Astrocyte (in vitro differentiated cells and primary cell): ENCODE measurements at regions not wholly inside any gene's neighbourhood (a gene's known extent, or its start where the extent isn't known, plus 50 kb on each side); places are given as distances from the start of the nearest gene placed in this dataset.

Experiments
- DNase-seq: peaks from one replicate; pipeline ENCODE4 v3.0.0-alpha.2; 2010; ENCODE audit warnings: low read depth
- FAIRE-seq: peaks from 2 replicates; lab custom pipeline; 2011; peaks lifted over from hg19 to GRCh38; lab: Jason Lieb, UNC
- H2AFZ ChIP-seq: 2 replicates; pipeline ENCODE4 v1.6.0; 2012; ENCODE audit warnings: low read depth, low read length, inconsistent platforms
- H3K27ac ChIP-seq: 2 replicates; pipeline ENCODE4 v1.5.1; 2011; ENCODE audit warnings: low read depth, low read length, inconsistent platforms
- H3K27me3 ChIP-seq: 2 replicates; pipeline ENCODE4 v1.6.0; 2011; ENCODE audit warnings: low read length, inconsistent platforms; ENCODE audit not compliant: insufficient read depth
- H3K36me3 ChIP-seq: 2 replicates; pipeline ENCODE4 v1.5.1; 2011; ENCODE audit warnings: low read length, inconsistent platforms; ENCODE audit not compliant: insufficient read depth
- H3K4me1 ChIP-seq: 2 replicates; pipeline ENCODE4 v1.5.1; 2011; ENCODE audit warnings: low read length, inconsistent platforms; ENCODE audit not compliant: insufficient read depth
- H3K4me2 ChIP-seq: 2 replicates; pipeline ENCODE4 v1.6.0; 2012; ENCODE audit warnings: low read length, inconsistent platforms
- H3K4me3 ChIP-seq: 2 replicates; pipeline ENCODE4 v1.5.1; 2011; ENCODE audit warnings: low read depth, mild to moderate bottlenecking, low read length, inconsistent platforms; ENCODE audit not compliant: insufficient read depth
- H3K79me2 ChIP-seq: 2 replicates; pipeline ENCODE4 v1.6.0; 2012; ENCODE audit warnings: mild to moderate bottlenecking, low read length, inconsistent platforms; ENCODE audit not compliant: insufficient read depth
- H3K9ac ChIP-seq: 2 replicates; pipeline ENCODE4 v1.6.0; 2012; ENCODE audit warnings: mild to moderate bottlenecking, low read length, inconsistent platforms
- H3K9me3 ChIP-seq: 2 replicates; pipeline ENCODE4 v1.5.1; 2012; ENCODE audit warnings: low read depth, mild to moderate bottlenecking, low read length, inconsistent platforms; ENCODE audit not compliant: insufficient read depth
- H4K20me1 ChIP-seq: 2 replicates; pipeline ENCODE4 v1.6.0; 2012; ENCODE audit warnings: low read length, inconsistent platforms; ENCODE audit not compliant: insufficient read depth
- H3K27ac Mint-ChIP-seq: one replicate; pipeline ENCODE4 v1.8.0; 2021; ENCODE audit warnings: mild to moderate bottlenecking, mixed read lengths; ENCODE audit not compliant: unreplicated experiment
- H3K27me3 Mint-ChIP-seq: one replicate; pipeline ENCODE4 v1.8.0; 2021; ENCODE audit warnings: low read depth, mixed read lengths; ENCODE audit not compliant: unreplicated experiment
- H3K36me3 Mint-ChIP-seq: one replicate; pipeline ENCODE4 v1.8.0; 2021; ENCODE audit warnings: low read depth, mixed read lengths; ENCODE audit not compliant: unreplicated experiment
- H3K4me1 Mint-ChIP-seq: one replicate; pipeline ENCODE4 v1.8.0; 2021; ENCODE audit warnings: low read depth, mixed read lengths; ENCODE audit not compliant: unreplicated experiment
- H3K4me3 Mint-ChIP-seq: one replicate; pipeline ENCODE4 v1.8.0; 2021; ENCODE audit warnings: mild to moderate bottlenecking, moderate library complexity, mixed read lengths; ENCODE audit not compliant: unreplicated experiment
- H3K9me3 Mint-ChIP-seq: one replicate; pipeline ENCODE4 v1.8.0; 2021; ENCODE audit warnings: mild to moderate bottlenecking, mixed read lengths; ENCODE audit not compliant: unreplicated experiment
- CTCF ChIP-seq: IDR thresholded peaks from 2 replicates; pipeline ENCODE4 v1.5.1; 2011; ENCODE audit warnings: low read depth, mild to moderate bottlenecking, inconsistent platforms, low read length, moderate library complexity; ENCODE audit not compliant: insufficient read depth
- EZH2 ChIP-seq: IDR thresholded peaks from 2 replicates; pipeline ENCODE4 v1.6.1; 2012; ENCODE audit warnings: mild to moderate bottlenecking, low read length, inconsistent platforms; ENCODE audit not compliant: insufficient read depth

GRCh38 chr3:101124125-101124524 lies 130.9 kb upstream of the ABI3BP start:
- no peak overlapping the region for H3K4me2 ChIP-seq
- no peaks in the 10 kb centered on the region for H3K9me3 Mint-ChIP-seq
- H3K4me1 ChIP-seq, result peaks cover 7% of the 10 kb centered on the region
- no peak overlapping the region for H3K27ac ChIP-seq
- H2AFZ ChIP-seq, result no peak overlapping the region
- H3K4me3 Mint-ChIP-seq, result no peak overlapping the region
- no peaks in the 10 kb centered on the region for H3K79me2 ChIP-seq
- H3K4me3 ChIP-seq, result no peak overlapping the region
- no peaks in the 10 kb centered on the region for H3K27me3 ChIP-seq
- H3K4me1 Mint-ChIP-seq, result no peaks in the 10 kb centered on the region
- no peaks in the 10 kb centered on the region for H3K36me3 Mint-ChIP-seq
- FAIRE-seq (peak; percentile 52), DNase-seq (no peak)
- H3K27ac Mint-ChIP-seq, result no peak overlapping the region
- H3K9me3 ChIP-seq, result no peaks in the 10 kb centered on the region
- H3K9ac ChIP-seq, result no peak overlapping the region
- no peaks in the 10 kb centered on the region for H3K36me3 ChIP-seq
- H3K27me3 Mint-ChIP-seq, result peaks cover 4% of the 10 kb centered on the region
- TF ChIP-seq CTCF (no peak), EZH2 (no peak)
- no peaks in the 10 kb centered on the region for H4K20me1 ChIP-seq

- no peaks in the 10 kb centered on the region for H3K79me2 ChIP-seq
- TF ChIP-seq EZH2 (no peak), CTCF (no peak)
- no peak overlapping the region for H3K27ac ChIP-seq
- H3K4me3 ChIP-seq, result no peak overlapping the region
- FAIRE-seq (no peak), DNase-seq (no peak)
- no peak overlapping the region for H3K9ac ChIP-seq
- Mint-ChIP-seq H3K27ac (no peak overlapping the region), H3K4me1 (no peaks in the 10 kb centered on the region), H3K9me3 (no peaks in the 10 kb centered on the region), H3K27me3 (peaks cover 4% of the 10 kb centered on the region), H3K4me3 (no peak overlapping the region), H3K36me3 (no peaks in the 10 kb centered on the region)
- H3K27me3 ChIP-seq, result no peaks in the 10 kb centered on the region
- H3K4me2 ChIP-seq, result no peak overlapping the region
- H3K36me3 ChIP-seq, result no peaks in the 10 kb centered on the region
- no peak overlapping the region for H2AFZ ChIP-seq
- no peaks in the 10 kb centered on the region for H3K9me3 ChIP-seq
- no peaks in the 10 kb centered on the region for H4K20me1 ChIP-seq
- peaks cover 7% of the 10 kb centered on the region for H3K4me1 ChIP-seq
These were observed 129.9 kb upstream of the ABI3BP start for GRCh38 chr3:101123081-101123480.

- Histone ChIP-seq H3K27me3 (no peaks in the 10 kb centered on the region), H2AFZ (no peak overlapping the region), H4K20me1 (no peaks in the 10 kb centered on the region), H3K9me3 (no peaks in the 10 kb centered on the region), H3K4me1 (peaks cover 7% of the 10 kb centered on the region), H3K4me2 (no peak overlapping the region), H3K4me3 (no peak overlapping the region), H3K36me3 (no peaks in the 10 kb centered on the region), H3K79me2 (no peaks in the 10 kb centered on the region), H3K27ac (no peak overlapping the region), H3K9ac (no peak overlapping the region)
- H3K4me1 Mint-ChIP-seq, result no peaks in the 10 kb centered on the region
- no peak overlapping the region for H3K27ac Mint-ChIP-seq
- no peak for DNase-seq
- peaks cover 4% of the 10 kb centered on the region for H3K27me3 Mint-ChIP-seq
- FAIRE-seq, result no peak
- H3K36me3 Mint-ChIP-seq, result no peaks in the 10 kb centered on the region
- no peak overlapping the region for H3K4me3 Mint-ChIP-seq
- H3K9me3 Mint-ChIP-seq, result no peaks in the 10 kb centered on the region
- TF ChIP-seq CTCF (no peak), EZH2 (no peak)
These were observed 129.5 kb upstream of the ABI3BP start for GRCh38 chr3:101122681-101123080.
